ENCODE measurements at regions not wholly inside any gene's neighbourhood (a gene's known extent, or its start where the extent isn't known, plus 50 kb on each side); places are given as distances from the start of the nearest gene placed in this dataset.

GRCh38 chr10:3570855-3571266 lies 214.1 kb downstream of the KLF6 start:
- H3K4me3 ChIP-seq (ENCODE audit: low read depth, low read length, poor library complexity, severe bottlenecking): no peak overlapping the region
- H3K4me1 ChIP-seq (ENCODE audit: insufficient read depth, low read length, poor library complexity, severe bottlenecking): no peaks in the 10 kb centered on the region
- H3K27ac ChIP-seq (ENCODE audit: low read depth, low read length, poor library complexity, severe bottlenecking): no peak overlapping the region
- intact Hi-C loops (cut with micrococcal nuclease; ENCODE audit: unreplicated experiment): no loop called here
- CTCF ChIA-PET: no interaction called here
- DNase-seq (ENCODE audit: low spot score): no peak
- POLR2A ChIA-PET (ENCODE audit: low non-redundant PET): no interaction called here
- no peaks in the 10 kb centered on the region for H3K27me3 ChIP-seq (replicated peaks; ENCODE audit: insufficient read depth, low read depth, low read length, poor library complexity)
- TF ChIP-seq, protein P1, sequence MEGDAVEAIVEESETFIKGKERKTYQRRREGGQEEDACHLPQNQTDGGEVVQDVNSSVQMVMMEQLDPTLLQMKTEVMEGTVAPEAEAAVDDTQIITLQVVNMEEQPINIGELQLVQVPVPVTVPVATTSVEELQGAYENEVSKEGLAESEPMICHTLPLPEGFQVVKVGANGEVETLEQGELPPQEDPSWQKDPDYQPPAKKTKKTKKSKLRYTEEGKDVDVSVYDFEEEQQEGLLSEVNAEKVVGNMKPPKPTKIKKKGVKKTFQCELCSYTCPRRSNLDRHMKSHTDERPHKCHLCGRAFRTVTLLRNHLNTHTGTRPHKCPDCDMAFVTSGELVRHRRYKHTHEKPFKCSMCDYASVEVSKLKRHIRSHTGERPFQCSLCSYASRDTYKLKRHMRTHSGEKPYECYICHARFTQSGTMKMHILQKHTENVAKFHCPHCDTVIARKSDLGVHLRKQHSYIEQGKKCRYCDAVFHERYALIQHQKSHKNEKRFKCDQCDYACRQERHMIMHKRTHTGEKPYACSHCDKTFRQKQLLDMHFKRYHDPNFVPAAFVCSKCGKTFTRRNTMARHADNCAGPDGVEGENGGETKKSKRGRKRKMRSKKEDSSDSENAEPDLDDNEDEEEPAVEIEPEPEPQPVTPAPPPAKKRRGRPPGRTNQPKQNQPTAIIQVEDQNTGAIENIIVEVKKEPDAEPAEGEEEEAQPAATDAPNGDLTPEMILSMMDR (conservative IDR thresholded peaks at IDR 0.05; ENCODE audit: low read depth, low read length): no peak
- TF ChIP-seq EZH2 (IDR thresholded peaks at IDR 0.05; ENCODE audit: borderline replicate concordance, low read depth, low read length, poor library complexity, severe bottlenecking): no peak
- no TSS peak for BruUV-seq (replicated peaks)
- H3K9me3 ChIP-seq (ENCODE audit: low read depth, low read length, poor library complexity, severe bottlenecking): no peaks in the 10 kb centered on the region
- no peaks in the 10 kb centered on the region for H3K36me3 ChIP-seq (ENCODE audit: insufficient read depth, low read length, poor library complexity, severe bottlenecking)

- TF ChIP-seq EZH2 (IDR thresholded peaks at IDR 0.05; ENCODE audit: borderline replicate concordance, low read depth, low read length, poor library complexity, severe bottlenecking): no peak
- TF ChIP-seq, protein P1 (conservative IDR thresholded peaks at IDR 0.05; ENCODE audit: low read depth, low read length): no peak
- CTCF ChIA-PET: no interaction called here
Measured at GRCh38 chr10:3570131-3570729, 214.8 kb downstream of the KLF6 start.

DNA sequence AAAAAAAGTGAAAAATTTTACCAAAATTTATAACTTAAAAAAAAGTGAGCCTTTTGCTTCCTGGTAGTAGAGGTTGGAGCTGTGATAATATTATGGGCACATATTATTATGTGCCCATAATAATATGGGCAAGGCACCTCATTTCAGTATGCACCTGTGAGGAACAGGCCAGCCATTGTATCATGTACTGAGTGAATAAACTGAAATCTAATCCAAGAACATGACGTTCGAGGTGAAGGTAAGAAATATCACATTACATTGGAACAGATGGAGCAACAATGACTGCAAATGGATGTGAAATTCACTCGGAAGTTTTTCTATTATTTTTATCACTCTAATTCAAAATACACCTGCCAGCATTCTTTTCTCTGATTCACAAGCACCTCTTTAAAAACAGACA lies 216.0 kb downstream of the KLF6 start:
- BruUV-seq (replicated peaks): no TSS peak
- Histone ChIP-seq H3K9me3 (ENCODE audit: low read depth, low read length, poor library complexity, severe bottlenecking) (no peaks in the 10 kb centered on the region), H3K36me3 (ENCODE audit: insufficient read depth, low read length, poor library complexity, severe bottlenecking) (no peaks in the 10 kb centered on the region), H3K4me1 (ENCODE audit: insufficient read depth, low read length, poor library complexity, severe bottlenecking) (no peaks in the 10 kb centered on the region), H3K27ac (ENCODE audit: low read depth, low read length, poor library complexity, severe bottlenecking) (no peak overlapping the region), H3K27me3 (replicated peaks; ENCODE audit: insufficient read depth, low read depth, low read length, poor library complexity) (no peaks in the 10 kb centered on the region), H3K4me3 (ENCODE audit: low read depth, low read length, poor library complexity, severe bottlenecking) (no peak overlapping the region)
- CTCF ChIA-PET: no interaction called here
- POLR2A ChIA-PET (ENCODE audit: low non-redundant PET): no interaction called here
- no peak for DNase-seq (ENCODE audit: low spot score)
- intact Hi-C loops (cut with micrococcal nuclease; ENCODE audit: unreplicated experiment): no loop called here
- no peak for TF ChIP-seq EZH2 (IDR thresholded peaks at IDR 0.05; ENCODE audit: borderline replicate concordance, low read depth, low read length, poor library complexity, severe bottlenecking)
- TF ChIP-seq, protein P1 (conservative IDR thresholded peaks at IDR 0.05; ENCODE audit: low read depth, low read length): no peak

More at GRCh38 chr10:3570131-3570729, 214.8 kb downstream of the KLF6 start:
- Histone ChIP-seq H3K27me3 (replicated peaks; ENCODE audit: insufficient read depth, low read depth, low read length, poor library complexity) (no peaks in the 10 kb centered on the region), H3K4me1 (ENCODE audit: insufficient read depth, low read length, poor library complexity, severe bottlenecking) (no peaks in the 10 kb centered on the region), H3K27ac (ENCODE audit: low read depth, low read length, poor library complexity, severe bottlenecking) (no peak overlapping the region), H3K4me3 (ENCODE audit: low read depth, low read length, poor library complexity, severe bottlenecking) (no peak overlapping the region), H3K36me3 (ENCODE audit: insufficient read depth, low read length, poor library complexity, severe bottlenecking) (no peaks in the 10 kb centered on the region), H3K9me3 (ENCODE audit: low read depth, low read length, poor library complexity, severe bottlenecking) (no peaks in the 10 kb centered on the region)
- no peak for DNase-seq (ENCODE audit: low spot score)
- POLR2A ChIA-PET (ENCODE audit: low non-redundant PET): no interaction called here
- intact Hi-C loops (cut with micrococcal nuclease; ENCODE audit: unreplicated experiment): no loop called here
- no TSS peak for BruUV-seq (replicated peaks)

All from A673 (cell line).